ENCODE measurements at regions not wholly inside any gene's neighbourhood (a gene's known extent, or its start where the extent isn't known, plus 50 kb on each side); places are given as distances from the start of the nearest gene placed in this dataset.
"Not testable (repeated sequence)": the region's sequence is repeated elsewhere in the genome, so short reads cannot be mapped to it uniquely, and the experiment has no call there.

- intact Hi-C loops (cut with DNase I): no loop called here
- H3K4me3 ChIP-seq: no peak overlapping the region
- H3K36me3 ChIP-seq: no peaks in the 10 kb centered on the region
- no peaks in the 10 kb centered on the region for H3K27me3 ChIP-seq (replicated peaks; ENCODE audit: insufficient read depth)
- H3K4me1 ChIP-seq (replicated peaks): no peaks in the 10 kb centered on the region
- H3K27ac ChIP-seq: no peak overlapping the region
- 56% methylated on average over 2 of the region's 2 CpGs for WGBS
- no peaks in the 10 kb centered on the region for H3K9me3 ChIP-seq
- DNase-seq (ENCODE audit: low spot score): no peak
- no peak for TF ChIP-seq POLR2AphosphoS5 (IDR thresholded peaks at IDR 0.05)
- TF ChIP-seq POLR2A (IDR thresholded peaks at IDR 0.05): no peak
- no peak for TF ChIP-seq CTCF (IDR thresholded peaks at IDR 0.05)
Observed at GRCh38 chr12:63362166-63362565, 211.2 kb upstream of the AVPR1A start.

GRCh38 chr12:63354969-63355368 is 204.0 kb upstream of the AVPR1A start:
- intact Hi-C loops (cut with DNase I): no loop called here
- no peaks in the 10 kb centered on the region for H3K27me3 ChIP-seq (replicated peaks; ENCODE audit: insufficient read depth)
- H3K4me1 ChIP-seq (replicated peaks): no peaks in the 10 kb centered on the region
- no peak for DNase-seq (ENCODE audit: low spot score)
- H3K36me3 ChIP-seq: no peaks in the 10 kb centered on the region
- no peak overlapping the region for H3K4me3 ChIP-seq
- H3K9me3 ChIP-seq: no peaks in the 10 kb centered on the region
- H3K27ac ChIP-seq: no peak overlapping the region
- TF ChIP-seq POLR2AphosphoS5 (IDR thresholded peaks at IDR 0.05): no peak
- TF ChIP-seq CTCF (IDR thresholded peaks at IDR 0.05): no peak
- TF ChIP-seq POLR2A (IDR thresholded peaks at IDR 0.05): no peak
- WGBS: 33% methylated on average over 1 of the region's 1 CpG

- TF ChIP-seq POLR2AphosphoS5 (IDR thresholded peaks at IDR 0.05) (no peak), POLR2A (IDR thresholded peaks at IDR 0.05) (no peak), CTCF (IDR thresholded peaks at IDR 0.05) (no peak)
- WGBS: 97% methylated on average over 1 of the region's 1 CpG
- intact Hi-C loops (cut with DNase I): no loop called here
Observed at GRCh38 chr12:63353559-63353958, 202.6 kb upstream of the AVPR1A start.

GRCh38 chr12:63351370-63351769 is 200.4 kb upstream of the AVPR1A start:
- Histone ChIP-seq H3K27ac (no peak overlapping the region), H3K36me3 (no peaks in the 10 kb centered on the region), H3K4me1 (replicated peaks) (no peaks in the 10 kb centered on the region), H3K9me3 (no peaks in the 10 kb centered on the region), H3K4me3 (no peak overlapping the region), H3K27me3 (replicated peaks; ENCODE audit: insufficient read depth) (no peaks in the 10 kb centered on the region)
- intact Hi-C loops (cut with DNase I): no loop called here
- DNase-seq (ENCODE audit: low spot score): no peak
- WGBS: 56% methylated on average over 3 of the region's 3 CpGs
- no peak for TF ChIP-seq CTCF (IDR thresholded peaks at IDR 0.05)
- no peak for TF ChIP-seq POLR2AphosphoS5 (IDR thresholded peaks at IDR 0.05)
- TF ChIP-seq POLR2A (IDR thresholded peaks at IDR 0.05): no peak

More at GRCh38 chr12:63353559-63353958, 202.6 kb upstream of the AVPR1A start:
- Histone ChIP-seq H3K27ac (no peak overlapping the region), H3K27me3 (replicated peaks; ENCODE audit: insufficient read depth) (no peaks in the 10 kb centered on the region), H3K9me3 (no peaks in the 10 kb centered on the region), H3K4me3 (no peak overlapping the region), H3K4me1 (replicated peaks) (no peaks in the 10 kb centered on the region), H3K36me3 (no peaks in the 10 kb centered on the region)
- no peak for DNase-seq (ENCODE audit: low spot score)

- Histone ChIP-seq H3K27ac (no peak overlapping the region), H3K27me3 (replicated peaks; ENCODE audit: insufficient read depth) (no peaks in the 10 kb centered on the region), H3K4me3 (no peak overlapping the region), H3K4me1 (replicated peaks) (no peaks in the 10 kb centered on the region), H3K9me3 (no peaks in the 10 kb centered on the region), H3K36me3 (no peaks in the 10 kb centered on the region)
- 46% methylated on average over 3 of the region's 3 CpGs for WGBS
- TF ChIP-seq POLR2A (IDR thresholded peaks at IDR 0.05): no peak
- TF ChIP-seq CTCF (IDR thresholded peaks at IDR 0.05): no peak
- no peak for TF ChIP-seq POLR2AphosphoS5 (IDR thresholded peaks at IDR 0.05)
- intact Hi-C loops (cut with DNase I): no loop called here
- DNase-seq (ENCODE audit: low spot score): no peak
Observed at GRCh38 chr12:63348556-63348955, 197.6 kb upstream of the AVPR1A start.

GRCh38 chr12:63337158-63337557 is 186.2 kb upstream of the AVPR1A start:
- 39% methylated on average over 4 of the region's 4 CpGs for WGBS
- H3K27ac ChIP-seq; H3K36me3 ChIP-seq; H3K4me1 ChIP-seq (replicated peaks); intact Hi-C loops (cut with DNase I); H3K4me3 ChIP-seq; H3K27me3 ChIP-seq (replicated peaks; ENCODE audit: insufficient read depth); H3K9me3 ChIP-seq; DNase-seq (ENCODE audit: low spot score): not testable (repeated sequence)

All from prostate gland (tissue), 2 donors.